IMR-90 (cell line): ENCODE measurements at regions not wholly inside any gene's neighbourhood (a gene's known extent, or its start where the extent isn't known, plus 50 kb on each side); places are given as distances from the start of the nearest gene placed in this dataset.

Source experiments
- ATAC-seq: fragments of 200-7000 bp; cut with Tn5 transposase; 2 replicates; pipeline ENCODE4 v1.9.1; 2020; ENCODE audit warnings: low read depth, mild to moderate bottlenecking, moderate library complexity
- BruUV-seq: library from RNA; stranded (reverse); fragments of 400-500 nt; replicated peaks from 2 replicates; lab custom pipeline; 2021; lab: Mats Ljungman, UMichigan
- CTCF ChIA-PET: fragments of 300-600 bp; formaldehyde crosslinking; extraction: SDS; loops from one replicate; lab custom pipeline; 2021; ENCODE audit warnings: antibody characterized with exemption; lab: Yijun Ruan, JAX
- POLR2A ChIA-PET: fragments of 300-600 bp; sonication (Branson Sonifier 250); formaldehyde crosslinking; loops from one replicate; lab custom pipeline; 2022; ENCODE audit warnings: antibody characterized with exemption; ENCODE audit not compliant: unreplicated experiment; lab: Charles Lee
- DNase-seq: peaks from one replicate; pipeline ENCODE4 v3.0.0; 2013
- H2AFZ ChIP-seq: replicated peaks from 2 replicates; pipeline ENCODE3; 2013; ENCODE audit warnings: low read length, mild to moderate bottlenecking; ENCODE audit not compliant: poor library complexity
- H2AK5ac ChIP-seq: 2 replicates; pipeline ENCODE4 v1.6.1; 2013; ENCODE audit warnings: low read depth, low read length, inconsistent platforms
- H2AK9ac ChIP-seq: replicated peaks from 2 replicates; pipeline ENCODE3; 2013; ENCODE audit warnings: mild to moderate bottlenecking, low read depth, low read length, moderate library complexity; ENCODE audit not compliant: poor library complexity
- H2BK120ac ChIP-seq: 2 replicates; pipeline ENCODE4 v1.6.1; 2013; ENCODE audit warnings: low read depth, low read length, inconsistent platforms
- H2BK15ac ChIP-seq: 3 replicates; pipeline ENCODE4 v1.6.1; 2013; ENCODE audit warnings: low read depth, low read length, inconsistent platforms
- H2BK20ac ChIP-seq: 2 replicates; pipeline ENCODE4 v1.6.1; 2013; ENCODE audit warnings: low read depth, mild to moderate bottlenecking, inconsistent platforms, low read length, moderate library complexity
- H2BK5ac ChIP-seq: 2 replicates; pipeline ENCODE4 v1.6.1; 2013; ENCODE audit warnings: mild to moderate bottlenecking, low read depth, low read length, inconsistent platforms; ENCODE audit not compliant: poor library complexity, severe bottlenecking
- H3K14ac ChIP-seq: replicated peaks from 2 replicates; pipeline ENCODE4 v1.6.1; 2013; ENCODE audit warnings: low read depth, low read length, inconsistent platforms
- H3K18ac ChIP-seq: 2 replicates; pipeline ENCODE4 v1.6.1; 2013; ENCODE audit warnings: low read depth, low read length, control low read depth
- H3K23ac ChIP-seq: 2 replicates; pipeline ENCODE4 v1.6.1; 2013; ENCODE audit warnings: low read depth, low read length, inconsistent platforms
- H3K27ac ChIP-seq: 2 replicates; pipeline ENCODE4 v1.5.1; 2013; ENCODE audit warnings: mild to moderate bottlenecking, control low read depth, low read length; ENCODE audit not compliant: insufficient read depth
- H3K27me3 ChIP-seq: 2 replicates; pipeline ENCODE4 v1.6.1; 2013; ENCODE audit warnings: low read length; ENCODE audit not compliant: control insufficient read depth, insufficient read depth
- H3K36me3 ChIP-seq: 2 replicates; pipeline ENCODE4 v1.6.1; 2013; ENCODE audit warnings: low read length, mixed read lengths; ENCODE audit not compliant: control insufficient read depth, insufficient read depth
- H3K4ac ChIP-seq: 2 replicates; pipeline ENCODE4 v1.6.1; 2013; ENCODE audit warnings: low read depth, low read length, inconsistent platforms
- H3K4me1 ChIP-seq: 2 replicates; pipeline ENCODE4 v1.6.1; 2013; ENCODE audit warnings: low read length, mixed read lengths; ENCODE audit not compliant: control insufficient read depth, insufficient read depth
- H3K4me2 ChIP-seq: 2 replicates; pipeline ENCODE4 v1.6.1; 2013; ENCODE audit warnings: low read depth, mild to moderate bottlenecking, control low read depth, low read length, moderate library complexity
- H3K4me3 ChIP-seq: 2 replicates; pipeline ENCODE4 v1.5.1; 2013; ENCODE audit warnings: low read depth, mild to moderate bottlenecking, control low read depth, low read length, moderate library complexity; ENCODE audit not compliant: insufficient read depth
- H3K56ac ChIP-seq: 2 replicates; pipeline ENCODE4 v1.6.1; 2013; ENCODE audit warnings: low read length, inconsistent platforms; ENCODE audit not compliant: insufficient read depth; ENCODE audit errors: extremely low read depth
- H3K79me1 ChIP-seq, 2 experiments: 2 replicates each; pipeline ENCODE4 v1.6.1; 2013; ENCODE audit warnings: low read length in 2 of 2, inconsistent platforms in 1 of 2, low read depth in 1 of 2
- H3K9ac ChIP-seq: 2 replicates; pipeline ENCODE4 v1.6.1; 2013; ENCODE audit warnings: low read depth, low read length, control low read depth
- H3K9me1 ChIP-seq: 2 replicates; pipeline ENCODE4 v1.6.1; 2013; ENCODE audit warnings: low read length, inconsistent platforms; ENCODE audit not compliant: insufficient read depth
- H3K9me3 ChIP-seq: 2 replicates; pipeline ENCODE4 v1.6.1; 2013; ENCODE audit warnings: low read length; ENCODE audit not compliant: control insufficient read depth, insufficient read depth
- H4K20me1 ChIP-seq: 2 replicates; pipeline ENCODE4 v1.6.1; 2013; ENCODE audit warnings: low read length, inconsistent platforms; ENCODE audit not compliant: insufficient read depth
- H4K5ac ChIP-seq: 2 replicates; pipeline ENCODE4 v1.6.1; 2013; ENCODE audit warnings: mild to moderate bottlenecking, low read depth, low read length, control low read depth
- H4K8ac ChIP-seq, 2 experiments: 2 replicates each; pipeline ENCODE4 v1.6.1; 2013; ENCODE audit warnings: low read depth in 2 of 2, low read length in 2 of 2, control low read depth in 1 of 2, inconsistent platforms in 1 of 2
- H4K91ac ChIP-seq: 2 replicates; pipeline ENCODE4 v1.6.1; 2013; ENCODE audit warnings: low read depth, low read length, inconsistent platforms; ENCODE audit not compliant: insufficient read depth
- ELK1 ChIP-seq: fragments of 150-350 bp; IDR thresholded peaks from 2 replicates; pipeline ENCODE4 v1.6.1; 2016; ENCODE audit warnings: low read depth, mild to moderate bottlenecking, low read length, moderate library complexity, borderline replicate concordance
- MAZ ChIP-seq: IDR thresholded peaks from 2 replicates; pipeline ENCODE4 v1.6.1; 2012; ENCODE audit warnings: low read depth, mild to moderate bottlenecking, low read length, improper control_type of control experiment, moderate library complexity, borderline replicate concordance
- WGBS, 2 experiments: methylation state at CpG; one replicate each; pipeline versions ENCODE4 v1.1.5 to v1.1.7; 2013; ENCODE audit warnings: missing lambda C conversion rate in 2 of 2; ENCODE audit not compliant: insufficient read length in 1 of 2; ENCODE audit errors: extremely low coverage in 2 of 2; 5-methylcytosine and 5-hydroxymethylcytosine counted together
- dilution Hi-C: fragments of 300-500 bp; cut with HindIII; formaldehyde crosslinking; loops from one replicate; pipeline ENCODE4 v1.14.3; 2018; ENCODE audit warnings: low sequenced_read_pairs; ENCODE audit not compliant: unreplicated experiment
- in situ Hi-C: fragments of 300-500 bp; cut with MboI; formaldehyde crosslinking; loops from 3 replicates; pipeline ENCODE4 v1.14.3; 2019; ENCODE audit warnings: low sequenced_read_pairs, inconsistent platforms, mixed read lengths
- intact Hi-C: fragments of 100-400 bp; cut with micrococcal nuclease; formaldehyde crosslinking; loops from 2 replicates; pipeline ENCODE4 v1.10.0; 2022

GRCh38 chr1:184840596-184840995 is 85.9 kb upstream of the EDEM3 start:
- Histone ChIP-seq H3K9ac (no peak overlapping the region), H3K9me3 (no peaks in the 10 kb centered on the region), H3K9me1 (no peaks in the 10 kb centered on the region), H4K5ac (no peak overlapping the region), H3K4ac (no peak overlapping the region), H3K79me1 (no peaks in the 10 kb centered on the region), H3K27ac (no peak overlapping the region), H2BK20ac (no peak overlapping the region), H3K4me2 (no peak overlapping the region), H2BK15ac (no peak overlapping the region), H3K14ac (no peak overlapping the region), H3K36me3 (no peaks in the 10 kb centered on the region), H2AK5ac (no peak overlapping the region), H3K4me3 (no peak overlapping the region), H2BK120ac (no peak overlapping the region), H3K56ac (no peak overlapping the region), H2BK5ac (no peak overlapping the region), H3K4me1 (peaks cover 1% of the 10 kb centered on the region; the same call in 1 of the 2 replicates), H4K8ac (no peak overlapping the region), H2AFZ (no peak overlapping the region), H4K91ac (no peak overlapping the region), H2AK9ac (no peak overlapping the region), H3K27me3 (no peaks in the 10 kb centered on the region), H3K18ac (no peak overlapping the region), H3K23ac (no peak overlapping the region), H4K20me1 (peaks cover 7% of the 10 kb centered on the region; the same call in 1 of the 2 replicates)
- intact Hi-C loops (no loop called here), dilution Hi-C loops (no loop called here), in situ Hi-C loops (no loop called here)
- CTCF ChIA-PET = no interaction called here
- DNase-seq (no peak), ATAC-seq (no peak)
- TF ChIP-seq ELK1 (no peak), MAZ (no peak)
- WGBS, 2 experiments = no CpG with 5 or more reads among the region's 2 CpGs
- POLR2A ChIA-PET = no interaction called here
- BruUV-seq = no TSS peak
